Transverse colon (tissue), 4 donors: ENCODE measurements at regions not wholly inside any gene's neighbourhood (a gene's known extent, or its start where the extent isn't known, plus 50 kb on each side); places are given as distances from the start of the nearest gene placed in this dataset.

Experiments used
- EP300 ChIP-seq: sonication (generic); formaldehyde crosslinking; IDR thresholded peaks from one replicate; pipeline ENCODE4 v1.6.1; 2017; ENCODE audit warnings: antibody characterized with exemption, low read depth
- POLR2A ChIP-seq: fragments of 450-650 bp; IDR thresholded peaks from one replicate; pipeline ENCODE4 v1.6.1; 2016; ENCODE audit warnings: antibody characterized with exemption, mild to moderate bottlenecking, moderate library complexity
- POLR2AphosphoS5 ChIP-seq, 3 donors: sonication (generic); formaldehyde crosslinking; IDR thresholded peaks; one replicate each; pipeline ENCODE4 v1.6.1; 2016; ENCODE audit warnings: antibody characterized with exemption in 3 of 3
- TF ChIP-seq, protein P1 (sequence below), 5 experiments: fragments of 200-600 bp in 3 of 5; fragments of 450-650 bp in 2 of 5; sonication (generic) in 3 of 5; IDR thresholded peaks; 1 replicate in 2 of 5; 2 replicates in 3 of 5; pipeline ENCODE4 v1.5.1; 2016 to 2017; ENCODE audit warnings: antibody characterized with exemption in 5 of 5, inconsistent platforms in 3 of 5, mild to moderate bottlenecking in 2 of 5, moderate library complexity in 1 of 5

DNA sequence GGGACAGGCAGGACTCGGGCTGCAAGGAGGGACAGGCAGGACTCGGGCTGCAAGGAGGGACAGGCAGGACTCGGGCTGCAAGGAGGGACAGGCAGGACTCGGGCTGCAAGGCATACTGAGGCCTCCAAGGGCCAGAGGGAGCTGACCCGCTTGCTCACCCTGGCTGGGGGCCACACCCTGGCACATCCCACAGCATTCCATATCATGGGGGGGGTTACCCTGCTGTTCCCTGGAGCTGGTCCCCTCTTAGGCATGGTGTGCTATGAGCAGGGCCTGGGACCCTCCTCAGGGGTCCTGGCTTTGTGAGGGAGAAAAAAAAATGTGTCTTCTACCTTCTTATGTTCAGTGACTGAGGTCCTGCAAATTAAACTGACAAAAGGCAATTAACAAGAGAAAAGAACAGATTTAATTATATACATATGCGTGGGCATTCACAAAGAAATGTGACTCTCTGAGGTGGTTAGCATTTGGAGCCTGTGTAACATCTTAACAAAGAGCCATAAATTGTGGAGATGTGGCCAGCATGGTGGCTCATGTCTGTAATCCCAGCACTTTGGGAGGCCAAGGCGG is 97.6 kb upstream of the ALDH1A3 start:
- TF ChIP-seq, protein P1, sequence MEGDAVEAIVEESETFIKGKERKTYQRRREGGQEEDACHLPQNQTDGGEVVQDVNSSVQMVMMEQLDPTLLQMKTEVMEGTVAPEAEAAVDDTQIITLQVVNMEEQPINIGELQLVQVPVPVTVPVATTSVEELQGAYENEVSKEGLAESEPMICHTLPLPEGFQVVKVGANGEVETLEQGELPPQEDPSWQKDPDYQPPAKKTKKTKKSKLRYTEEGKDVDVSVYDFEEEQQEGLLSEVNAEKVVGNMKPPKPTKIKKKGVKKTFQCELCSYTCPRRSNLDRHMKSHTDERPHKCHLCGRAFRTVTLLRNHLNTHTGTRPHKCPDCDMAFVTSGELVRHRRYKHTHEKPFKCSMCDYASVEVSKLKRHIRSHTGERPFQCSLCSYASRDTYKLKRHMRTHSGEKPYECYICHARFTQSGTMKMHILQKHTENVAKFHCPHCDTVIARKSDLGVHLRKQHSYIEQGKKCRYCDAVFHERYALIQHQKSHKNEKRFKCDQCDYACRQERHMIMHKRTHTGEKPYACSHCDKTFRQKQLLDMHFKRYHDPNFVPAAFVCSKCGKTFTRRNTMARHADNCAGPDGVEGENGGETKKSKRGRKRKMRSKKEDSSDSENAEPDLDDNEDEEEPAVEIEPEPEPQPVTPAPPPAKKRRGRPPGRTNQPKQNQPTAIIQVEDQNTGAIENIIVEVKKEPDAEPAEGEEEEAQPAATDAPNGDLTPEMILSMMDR (IDR thresholded peaks at IDR 0.05): no peak
- TF ChIP-seq POLR2A (no peak), EP300 (no peak), POLR2AphosphoS5 (IDR thresholded peaks at IDR 0.05) (no peak)
